HG03064 (cell line): ENCODE measurements at regions not wholly inside any gene's neighbourhood (a gene's known extent, or its start where the extent isn't known, plus 50 kb on each side); places are given as distances from the start of the nearest gene placed in this dataset.
A peak's percentile ranks its signal among the peaks of the same experiment; 100 is the strongest.

Experiments used
- ATAC-seq: cut with Tn5 transposase; IDR thresholded peaks from one replicate; pipeline ENCODE4 v1.9.1; 2021; ENCODE audit warnings: low read depth; ENCODE audit not compliant: unreplicated experiment

- ATAC-seq = no peak
Observed at GRCh38 chr4:90007494-90008167, 113.0 kb downstream of the MMRN1 start.

GRCh38 chr4:90012918-90013317, 114.3 kb upstream of the CCSER1 start:
- no peak for ATAC-seq

- no peak for ATAC-seq
Observed at GRCh38 chr4:90024519-90024918, 102.7 kb upstream of the CCSER1 start.

- ATAC-seq = no peak
Observed at GRCh38 chr4:90025248-90025647, 101.9 kb upstream of the CCSER1 start.

GRCh38 chr4:90027565-90027964, 99.6 kb upstream of the CCSER1 start:
- ATAC-seq = peak; percentile 80

GRCh38 chr4:90028460-90028859, 98.7 kb upstream of the CCSER1 start:
- no peak for ATAC-seq

- no peak for ATAC-seq
Observed at GRCh38 chr4:90030202-90030601, 97.0 kb upstream of the CCSER1 start.

- ATAC-seq = no peak
Observed at GRCh38 chr4:90030953-90031352, 96.2 kb upstream of the CCSER1 start.

GRCh38 chr4:90039122-90039521, 88.1 kb upstream of the CCSER1 start:
- ATAC-seq = no peak

GRCh38 chr4:90051999-90052398, 75.2 kb upstream of the CCSER1 start:
- no peak for ATAC-seq

- ATAC-seq = no peak
Observed at GRCh38 chr4:90057091-90057490, 70.1 kb upstream of the CCSER1 start.

GRCh38 chr4:90060039-90060438, 67.2 kb upstream of the CCSER1 start:
- ATAC-seq = no peak

GRCh38 chr4:90061881-90062280, 65.3 kb upstream of the CCSER1 start:
- no peak for ATAC-seq

GRCh38 chr4:90064196-90064595, 63.0 kb upstream of the CCSER1 start:
- ATAC-seq = no peak

GRCh38 chr4:90069151-90069550, 58.0 kb upstream of the CCSER1 start:
- ATAC-seq = no peak

- no peak for ATAC-seq
Observed at GRCh38 chr4:90071289-90072235, 55.6 kb upstream of the CCSER1 start.

GRCh38 chr4:90074322-90074886, 52.8 kb upstream of the CCSER1 start:
- no peak for ATAC-seq
